Cardiac fibroblast (primary cell): ENCODE measurements at regions not wholly inside any gene's neighbourhood (a gene's known extent, or its start where the extent isn't known, plus 50 kb on each side); places are given as distances from the start of the nearest gene placed in this dataset.

ENCODE experiments used
- DNase-seq, 2 donors: peaks; one replicate each; pipeline versions ENCODE4 v3.0.0 to v3.0.0-alpha.2; 2010; ENCODE audit warnings: low read depth in 2 of 2
- H3K4me3 ChIP-seq, 2 donors: replicated peaks in 1 of 2; 1 replicate in 1 of 2; 2 replicates in 1 of 2; pipeline ENCODE4 v1.5.1; 2011; ENCODE audit warnings: low read depth in 2 of 2, low read length in 2 of 2, mild to moderate bottlenecking in 2 of 2, moderate library complexity in 1 of 2
- CTCF ChIP-seq: IDR thresholded peaks from one replicate; pipeline ENCODE4 v1.5.1; 2011; ENCODE audit warnings: low read depth, mild to moderate bottlenecking, low read length, inconsistent platforms

- no peak for DNase-seq
- no peak for TF ChIP-seq CTCF
Observed at GRCh38 chr17:83179811-83180210, 100.4 kb downstream of the METRNL start.

GRCh38 chr17:83180264-83180995 lies 101.0 kb downstream of the METRNL start:
- no peak overlapping the region for H3K4me3 ChIP-seq
- no peak for TF ChIP-seq CTCF
- DNase-seq = no peak

More at GRCh38 chr17:83179811-83180210, 100.4 kb downstream of the METRNL start:
- no peak overlapping the region for H3K4me3 ChIP-seq

GRCh38 chr17:83180996-83181481 lies 101.6 kb downstream of the METRNL start:
- TF ChIP-seq CTCF = no peak
- no peak overlapping the region for H3K4me3 ChIP-seq
- DNase-seq = no peak

GRCh38 chr17:83181991-83182619 lies 102.7 kb downstream of the METRNL start:
- no peak for TF ChIP-seq CTCF
- DNase-seq = no peak
- no peak overlapping the region for H3K4me3 ChIP-seq

- no peak for TF ChIP-seq CTCF
- no peak for DNase-seq
- no peak overlapping the region for H3K4me3 ChIP-seq
Observed at GRCh38 chr17:83182620-83183101, 103.3 kb downstream of the METRNL start.

- DNase-seq = no peak
- no peak for TF ChIP-seq CTCF
- no peak overlapping the region for H3K4me3 ChIP-seq
Observed at GRCh38 chr17:83183145-83183948, 103.9 kb downstream of the METRNL start.
